ENCODE measurements at regions not wholly inside any gene's neighbourhood (a gene's known extent, or its start where the extent isn't known, plus 50 kb on each side); places are given as distances from the start of the nearest gene placed in this dataset.
"Not testable (repeated sequence)": the region's sequence is repeated elsewhere in the genome, so short reads cannot be mapped to it uniquely, and the experiment has no call there.

- not testable (repeated sequence) for ATAC-seq (ENCODE audit: low FRiP score); DNase-seq (ENCODE audit: low spot score)
Measured at GRCh38 chr7:32816409-32816948, 75.1 kb downstream of the KBTBD2 start.

DNA sequence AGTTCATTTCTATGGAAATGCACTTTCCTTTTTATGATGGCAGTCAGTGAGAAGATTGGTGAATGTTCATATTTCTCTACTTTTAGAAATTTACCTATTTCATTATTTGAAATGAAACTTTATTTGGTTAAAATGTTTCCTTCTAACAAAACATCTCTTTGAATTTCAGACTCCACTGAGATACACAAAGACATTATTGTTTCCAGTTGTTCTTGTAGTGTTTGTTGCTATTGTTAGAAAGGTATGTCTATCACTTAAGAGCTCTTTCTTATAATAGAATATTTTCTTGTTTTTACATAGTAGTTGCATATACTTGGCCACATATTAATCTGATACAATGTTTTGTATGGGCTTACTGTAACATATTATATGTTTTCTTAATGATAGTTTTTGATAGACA is 76.8 kb downstream of the KBTBD2 start:
- DNase-seq (ENCODE audit: low spot score); ATAC-seq (ENCODE audit: low FRiP score): not testable (repeated sequence)

DNA sequence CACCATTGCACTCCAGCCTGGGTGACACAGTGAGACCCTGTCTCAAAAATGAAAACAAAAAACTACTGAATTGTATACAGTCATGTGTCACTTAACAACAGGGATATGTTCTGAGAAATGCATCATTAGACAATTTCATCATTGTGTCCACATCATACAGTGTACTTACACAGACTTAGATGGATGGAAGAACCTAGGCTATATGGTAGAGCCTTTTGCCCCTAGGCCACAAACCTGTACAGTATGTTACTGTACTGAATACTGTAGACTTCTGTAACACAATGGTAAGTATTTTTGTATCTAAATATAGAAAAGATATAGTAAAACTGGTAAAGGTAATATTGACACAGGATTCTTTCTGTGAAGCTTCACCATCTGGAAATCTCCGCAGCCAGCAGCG is 81.7 kb downstream of the KBTBD2 start:
- TF ChIP-seq, protein P1, sequence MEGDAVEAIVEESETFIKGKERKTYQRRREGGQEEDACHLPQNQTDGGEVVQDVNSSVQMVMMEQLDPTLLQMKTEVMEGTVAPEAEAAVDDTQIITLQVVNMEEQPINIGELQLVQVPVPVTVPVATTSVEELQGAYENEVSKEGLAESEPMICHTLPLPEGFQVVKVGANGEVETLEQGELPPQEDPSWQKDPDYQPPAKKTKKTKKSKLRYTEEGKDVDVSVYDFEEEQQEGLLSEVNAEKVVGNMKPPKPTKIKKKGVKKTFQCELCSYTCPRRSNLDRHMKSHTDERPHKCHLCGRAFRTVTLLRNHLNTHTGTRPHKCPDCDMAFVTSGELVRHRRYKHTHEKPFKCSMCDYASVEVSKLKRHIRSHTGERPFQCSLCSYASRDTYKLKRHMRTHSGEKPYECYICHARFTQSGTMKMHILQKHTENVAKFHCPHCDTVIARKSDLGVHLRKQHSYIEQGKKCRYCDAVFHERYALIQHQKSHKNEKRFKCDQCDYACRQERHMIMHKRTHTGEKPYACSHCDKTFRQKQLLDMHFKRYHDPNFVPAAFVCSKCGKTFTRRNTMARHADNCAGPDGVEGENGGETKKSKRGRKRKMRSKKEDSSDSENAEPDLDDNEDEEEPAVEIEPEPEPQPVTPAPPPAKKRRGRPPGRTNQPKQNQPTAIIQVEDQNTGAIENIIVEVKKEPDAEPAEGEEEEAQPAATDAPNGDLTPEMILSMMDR (IDR thresholded peaks at IDR 0.05): no peak
- no peak for ATAC-seq (ENCODE audit: low FRiP score)

DNA sequence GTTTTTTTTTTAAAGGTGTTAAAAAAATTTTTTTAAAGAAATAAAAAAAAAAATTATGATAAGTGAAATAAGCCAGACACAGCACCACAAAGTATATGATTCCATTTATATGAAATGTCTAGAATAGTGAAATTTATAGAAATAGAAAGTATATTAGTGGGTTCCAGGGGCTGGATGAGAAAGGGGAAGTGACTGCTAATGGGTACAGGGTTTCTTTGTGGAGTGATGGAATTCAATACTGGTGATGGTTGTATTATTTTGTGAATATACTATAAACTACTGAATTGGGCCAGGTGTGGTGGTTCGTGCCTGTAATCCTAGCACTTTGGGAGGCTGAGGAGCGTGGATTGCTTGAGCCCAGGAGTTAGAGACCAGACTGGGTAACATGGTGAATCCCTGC is 82.2 kb downstream of the KBTBD2 start:
- TF ChIP-seq, protein P1 (IDR thresholded peaks at IDR 0.05): no peak
- ATAC-seq (ENCODE audit: low FRiP score): no peak

More for the DNA sequence above, 81.7 kb downstream of the KBTBD2 start:
- no peak for DNase-seq (ENCODE audit: low spot score)

GRCh38 chr7:32803406-32804141 is 88.0 kb downstream of the KBTBD2 start:
- ATAC-seq (ENCODE audit: low FRiP score): no peak
- no peak for DNase-seq (ENCODE audit: low spot score)

More for the DNA sequence above, 82.2 kb downstream of the KBTBD2 start:
- no peak for DNase-seq (ENCODE audit: low spot score)

GRCh38 chr7:32802305-32802910 is 89.2 kb downstream of the KBTBD2 start:
- TF ChIP-seq, protein P1 (IDR thresholded peaks at IDR 0.05): no peak
- DNase-seq (ENCODE audit: low spot score): no peak
- no peak for ATAC-seq (ENCODE audit: low FRiP score)

More at GRCh38 chr7:32803406-32804141, 88.0 kb downstream of the KBTBD2 start:
- TF ChIP-seq, protein P1 (IDR thresholded peaks at IDR 0.05): no peak

- DNase-seq (ENCODE audit: low spot score): not testable (repeated sequence)
Measured at GRCh38 chr7:32793053-32793452, 98.5 kb downstream of the KBTBD2 start.

GRCh38 chr7:32790766-32791430 is 100.7 kb downstream of the KBTBD2 start:
- ATAC-seq (ENCODE audit: low FRiP score); DNase-seq (ENCODE audit: low spot score): not testable (repeated sequence)

More at GRCh38 chr7:32793053-32793452, 98.5 kb downstream of the KBTBD2 start:
- ATAC-seq (ENCODE audit: low FRiP score): not testable (repeated sequence)

DNA sequence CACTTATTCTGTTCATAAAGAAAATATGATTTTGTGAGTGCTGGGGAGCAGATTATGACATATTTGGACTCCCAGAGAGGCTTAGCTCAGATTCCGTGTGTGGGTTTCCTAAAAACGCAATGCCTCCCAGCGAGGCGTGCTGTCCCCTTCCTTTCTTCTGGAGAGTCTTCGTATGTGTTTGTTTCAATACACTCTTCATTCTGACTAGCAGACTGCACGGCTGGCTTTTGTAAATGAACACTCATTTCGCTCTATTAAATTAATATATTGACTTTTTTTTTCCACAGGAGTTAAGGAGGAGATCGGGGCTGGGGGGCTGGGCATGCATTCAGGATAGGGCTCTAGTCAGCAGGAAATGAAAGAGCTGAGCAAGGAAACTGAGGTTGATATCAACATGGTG is 102.3 kb downstream of the KBTBD2 start:
- DNase-seq (ENCODE audit: low spot score); ATAC-seq (ENCODE audit: low FRiP score): not testable (repeated sequence)

DNA sequence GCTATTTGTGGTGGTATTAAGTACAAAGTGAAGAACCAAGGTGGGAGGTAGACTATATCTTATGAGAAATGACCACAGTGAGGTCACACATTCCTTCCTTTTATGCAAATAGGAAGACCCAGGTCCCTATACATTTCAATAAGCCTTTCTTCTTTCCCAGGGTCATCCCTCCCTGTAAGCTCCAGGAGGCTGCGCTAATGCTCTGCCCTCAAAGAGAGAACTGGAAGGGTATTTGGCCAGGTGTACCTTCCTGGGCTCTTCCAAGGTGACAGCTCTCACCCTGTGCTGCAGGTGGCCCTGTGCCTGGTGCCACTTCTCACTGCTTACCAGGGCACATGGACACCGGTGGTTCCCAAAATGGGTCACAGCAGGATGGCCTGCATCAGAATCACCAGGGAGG is 103.4 kb downstream of the KBTBD2 start:
- DNase-seq (ENCODE audit: low spot score); ATAC-seq (ENCODE audit: low FRiP score): not testable (repeated sequence)

GRCh38 chr7:32785365-32785944 is 106.1 kb downstream of the KBTBD2 start:
- not testable (repeated sequence) for DNase-seq (ENCODE audit: low spot score); ATAC-seq (ENCODE audit: low FRiP score)

DNA sequence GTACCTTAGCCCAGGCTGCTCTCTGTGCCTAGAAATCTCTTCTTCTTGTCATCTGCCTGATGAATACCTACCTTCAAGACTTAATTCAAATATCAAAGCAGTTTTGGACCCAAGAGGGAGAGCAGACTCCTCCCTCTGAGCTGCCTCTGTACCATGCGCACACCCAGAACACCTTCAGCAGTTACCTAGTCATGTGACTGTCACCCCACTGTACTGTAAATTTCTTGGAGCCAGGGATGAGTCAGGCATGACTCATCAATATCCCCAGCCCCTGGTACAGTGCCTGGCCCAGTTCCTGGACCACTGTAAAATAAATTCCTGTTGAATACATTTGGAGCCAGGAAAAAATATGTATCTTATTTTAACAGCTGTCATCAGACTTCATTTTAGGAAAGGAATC is 111.7 kb downstream of the KBTBD2 start:
- not testable (repeated sequence) for ATAC-seq (ENCODE audit: low FRiP score); DNase-seq (ENCODE audit: low spot score)
